H1 (cell line): ENCODE measurements at regions not wholly inside any gene's neighbourhood (a gene's known extent, or its start where the extent isn't known, plus 50 kb on each side); places are given as distances from the start of the nearest gene placed in this dataset.

ENCODE experiments used
- BACH1 ChIP-seq: IDR thresholded peaks from 2 replicates; pipeline ENCODE4 v1.6.1; 2012; ENCODE audit warnings: low read length, improper control_type of control experiment
- BCL11A ChIP-seq, 2 experiments: IDR thresholded peaks; one replicate each; pipeline ENCODE4 v1.6.1; 2011; ENCODE audit warnings: low read depth in 2 of 2, low read length in 2 of 2, mild to moderate bottlenecking in 2 of 2
- KDM5A ChIP-seq: fragments of 200-600 bp; IDR thresholded peaks from 2 replicates; pipeline ENCODE4 v1.7.1; 2012; ENCODE audit warnings: mild to moderate bottlenecking, low read length, inconsistent platforms, mixed read lengths
- RBBP5 ChIP-seq: IDR thresholded peaks from 2 replicates; pipeline ENCODE4 v1.7.1; 2012; ENCODE audit warnings: low read depth, mild to moderate bottlenecking, inconsistent platforms, low read length, moderate library complexity, borderline replicate concordance
- RFX5 ChIP-seq: IDR thresholded peaks from 2 replicates; pipeline ENCODE4 v1.6.1; 2011; ENCODE audit warnings: low read depth, low read length, improper control_type of control experiment, borderline replicate concordance
- RNF2 ChIP-seq: fragments of 200-900, 300-1000 bp; sonication (generic); IDR thresholded peaks from 2 replicates; pipeline ENCODE4 v1.7.1; 2016; ENCODE audit warnings: borderline replicate concordance, low read depth, mild to moderate bottlenecking, antibody characterized with exemption, low read length; ENCODE audit not compliant: poor library complexity, severe bottlenecking; ENCODE audit errors: missing control alignments
- SIRT6 ChIP-seq: IDR thresholded peaks from one replicate; pipeline ENCODE4 v1.7.1; 2012; ENCODE audit warnings: low read length, inconsistent platforms
- SP4 ChIP-seq: IDR thresholded peaks from 2 replicates; pipeline ENCODE4 v1.6.1; 2012; ENCODE audit warnings: low read length, inconsistent platforms
- TAF1 ChIP-seq: IDR thresholded peaks from 2 replicates; pipeline ENCODE4 v1.6.1; 2011; ENCODE audit warnings: mild to moderate bottlenecking, low read depth, low read length
- TBP ChIP-seq: IDR thresholded peaks from 2 replicates; pipeline ENCODE4 v1.6.1; 2011; ENCODE audit warnings: low read depth, low read length, improper control_type of control experiment
- TF ChIP-seq, protein P1 (sequence below): IDR thresholded peaks from 2 replicates; pipeline ENCODE4 v1.6.1; 2011; ENCODE audit warnings: low read depth, mild to moderate bottlenecking, low read length; ENCODE audit not compliant: insufficient read depth

DNA sequence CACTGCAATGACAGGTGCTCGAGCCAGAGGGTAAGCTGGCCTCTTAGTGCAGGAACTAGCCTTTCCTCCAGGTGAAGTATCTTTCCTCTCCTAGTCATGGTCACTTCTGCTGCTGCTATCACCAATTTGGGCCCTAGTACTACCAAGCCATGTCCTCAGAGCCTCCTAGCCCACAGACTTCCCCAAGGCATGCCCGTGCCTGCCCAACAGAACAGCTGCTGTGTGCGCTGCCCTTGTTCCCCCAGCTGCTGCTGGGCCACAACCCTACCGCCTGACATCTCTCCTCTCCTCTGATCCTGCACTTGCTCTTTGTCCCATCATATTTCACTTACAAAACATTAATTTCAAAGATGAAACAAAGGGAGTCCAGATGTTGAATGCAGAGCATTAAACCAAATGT is 168.5 kb upstream of the FREM2 start (continued):
- TF ChIP-seq SIRT6 (no peak), RFX5 (no peak), BACH1 (no peak), TBP (no peak), TAF1 (no peak), RBBP5 (no peak), SP4 (no peak), BCL11A (IDR thresholded peaks at IDR 0.05; ENCODE audit: low read depth in 2 of 2, low read length in 2 of 2) (no peak), KDM5A (no peak), RNF2 (no peak)
- TF ChIP-seq, protein P1, sequence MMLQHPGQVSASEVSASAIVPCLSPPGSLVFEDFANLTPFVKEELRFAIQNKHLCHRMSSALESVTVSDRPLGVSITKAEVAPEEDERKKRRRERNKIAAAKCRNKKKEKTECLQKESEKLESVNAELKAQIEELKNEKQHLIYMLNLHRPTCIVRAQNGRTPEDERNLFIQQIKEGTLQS = no peak
